H1 (cell line): ENCODE measurements at regions not wholly inside any gene's neighbourhood (a gene's known extent, or its start where the extent isn't known, plus 50 kb on each side); places are given as distances from the start of the nearest gene placed in this dataset.

ENCODE experiments used
- CTCF ChIA-PET: fragments of 300-600 bp; sonication (Branson Sonifier 250); formaldehyde crosslinking; loops from one replicate; lab custom pipeline; 2021; ENCODE audit not compliant: partially characterized antibody; lab: Charles Lee
- POLR2A ChIA-PET: fragments of 300-600 bp; sonication (Branson Sonifier 250); formaldehyde crosslinking; loops from one replicate; lab custom pipeline; 2021; ENCODE audit warnings: inconsistent platforms; ENCODE audit not compliant: partially characterized antibody; lab: Charles Lee
- DNase-seq, 2 experiments: peaks; one replicate each; pipeline versions ENCODE4 v3.0.0 to v3.0.0-alpha.2; 2010 to 2022; ENCODE audit warnings: low spot score in 2 of 2, low read depth in 1 of 2, mixed read lengths in 1 of 2
- FAIRE-seq: peaks from 2 replicates; lab custom pipeline; 2011; peaks lifted over from hg19 to GRCh38; lab: Jason Lieb, UNC
- H2AFZ ChIP-seq: 2 replicates; pipeline ENCODE4 v1.8.1; 2012; ENCODE audit warnings: low read length, inconsistent platforms
- H2AK5ac ChIP-seq: 2 replicates; pipeline ENCODE4 v1.6.1; 2013; ENCODE audit warnings: low read depth, low read length
- H2BK120ac ChIP-seq: replicated peaks from 2 replicates; pipeline ENCODE3; 2013; ENCODE audit warnings: low read depth, low read length, inconsistent platforms
- H2BK12ac ChIP-seq: 2 replicates; pipeline ENCODE4 v1.6.1; 2013; ENCODE audit warnings: low read depth, low read length
- H2BK15ac ChIP-seq: 2 replicates; pipeline ENCODE4 v1.6.1; 2013; ENCODE audit warnings: low read length
- H2BK20ac ChIP-seq: 2 replicates; pipeline ENCODE4 v1.6.1; 2013; ENCODE audit warnings: low read length
- H2BK5ac ChIP-seq: 2 replicates; pipeline ENCODE4 v1.6.1; 2013; ENCODE audit warnings: low read depth, low read length
- H3K14ac ChIP-seq: 2 replicates; pipeline ENCODE4 v1.6.1; 2013; ENCODE audit warnings: inconsistent platforms; ENCODE audit not compliant: insufficient read length
- H3K18ac ChIP-seq: 2 replicates; pipeline ENCODE4 v1.6.1; 2013; ENCODE audit warnings: low read length; ENCODE audit errors: extremely low read depth
- H3K23ac ChIP-seq: 2 replicates; pipeline ENCODE4 v1.6.1; 2013; ENCODE audit warnings: inconsistent platforms; ENCODE audit not compliant: insufficient read length
- H3K23me2 ChIP-seq: 2 replicates; pipeline ENCODE4 v1.6.1; 2013; ENCODE audit warnings: low read depth, low read length
- H3K27ac ChIP-seq: 2 replicates; pipeline ENCODE4 v1.6.1; 2011; ENCODE audit warnings: low read depth, low read length, inconsistent platforms
- H3K27me3 ChIP-seq, 4 experiments: replicated peaks in 1 of 4; 1 replicate in 1 of 4; 2 replicates in 3 of 4; pipeline versions ENCODE4 v1.6.1 to v1.8.1; 2011 to 2013; ENCODE audit warnings: low read length in 3 of 4, mild to moderate bottlenecking in 3 of 4, inconsistent platforms in 2 of 4, mixed read lengths in 2 of 4, moderate library complexity in 1 of 4; ENCODE audit not compliant: control insufficient read depth in 3 of 4, insufficient read depth in 3 of 4; ENCODE audit errors: extremely low read depth in 1 of 4
- H3K36me3 ChIP-seq, 4 experiments: 2 replicates each; pipeline versions ENCODE4 v1.6.1 to v1.8.1; 2011 to 2013; ENCODE audit warnings: mild to moderate bottlenecking in 4 of 4, low read length in 3 of 4, moderate library complexity in 2 of 4, control low read depth in 1 of 4, inconsistent platforms in 1 of 4; ENCODE audit not compliant: insufficient read depth in 4 of 4, control insufficient read depth in 2 of 4
- H3K4ac ChIP-seq: replicated peaks from 2 replicates; pipeline ENCODE3; 2013; ENCODE audit warnings: low read length, low read depth, mixed read lengths, inconsistent platforms; ENCODE audit not compliant: insufficient read length
- H3K4me1 ChIP-seq, 4 experiments: replicated peaks in 1 of 4; 1 replicate in 1 of 4; 2 replicates in 3 of 4; pipeline versions ENCODE4 v1.6.1 to v1.8.1; 2011 to 2013; ENCODE audit warnings: low read length in 3 of 4, inconsistent platforms in 2 of 4, mixed read lengths in 1 of 4; ENCODE audit not compliant: insufficient read depth in 4 of 4, control insufficient read depth in 3 of 4
- H3K4me2 ChIP-seq, 2 experiments: 2 replicates each; pipeline versions ENCODE4 v1.6.1 to v1.8.1; 2011 to 2013; ENCODE audit warnings: low read depth in 2 of 2, low read length in 2 of 2, control low read depth in 1 of 2, inconsistent platforms in 1 of 2, mild to moderate bottlenecking in 1 of 2; ENCODE audit not compliant: insufficient read depth in 1 of 2
- H3K4me3 ChIP-seq, 4 experiments: fragments of 200-600, 300-600 bp in 1 of 4; sonication (generic), shearing (Covaris generic), sonication (Bioruptor Twin) in 1 of 4; 2 replicates each; pipeline versions ENCODE4 v1.5.1 to v1.8.1; 2011 to 2016; ENCODE audit warnings: low read length in 4 of 4, low read depth in 3 of 4, control low read depth in 2 of 4, inconsistent platforms in 2 of 4, mild to moderate bottlenecking in 2 of 4, mixed read lengths in 1 of 4, moderate library complexity in 1 of 4; ENCODE audit not compliant: insufficient read depth in 2 of 4; ENCODE audit errors: extremely low read depth in 1 of 4
- H3K56ac ChIP-seq: replicated peaks from 2 replicates; pipeline ENCODE3; 2013; ENCODE audit warnings: low read depth, mild to moderate bottlenecking, mixed read lengths, low read length, inconsistent platforms; ENCODE audit not compliant: insufficient read length
- H3K79me1 ChIP-seq: 2 replicates; pipeline ENCODE4 v1.6.1; 2013; ENCODE audit warnings: low read depth, low read length, control low read depth
- H3K79me2 ChIP-seq, 2 experiments: 2 replicates each; pipeline versions ENCODE4 v1.6.1 to v1.8.1; 2012 to 2013; ENCODE audit warnings: low read length in 2 of 2, mild to moderate bottlenecking in 2 of 2, inconsistent platforms in 1 of 2; ENCODE audit not compliant: insufficient read depth in 2 of 2, control insufficient read depth in 1 of 2
- H3K9ac ChIP-seq, 4 experiments: replicated peaks in 1 of 4; 1 replicate in 1 of 4; 2 replicates in 3 of 4; pipeline versions ENCODE4 v1.6.1 to v1.8.1; 2011 to 2013; ENCODE audit warnings: low read depth in 3 of 4, low read length in 3 of 4, control low read depth in 2 of 4, mild to moderate bottlenecking in 2 of 4, moderate library complexity in 2 of 4, inconsistent platforms in 1 of 4; ENCODE audit errors: extremely low read depth in 1 of 4
- H3K9me3 ChIP-seq, 2 experiments: 2 replicates each; pipeline versions ENCODE4 v1.6.1 to v1.8.1; 2012 to 2013; ENCODE audit warnings: mild to moderate bottlenecking in 2 of 2, moderate library complexity in 2 of 2, control low read depth in 1 of 2, inconsistent platforms in 1 of 2, low read depth in 1 of 2, low read length in 1 of 2, mixed read lengths in 1 of 2; ENCODE audit not compliant: insufficient read depth in 2 of 2
- H4K20me1 ChIP-seq, 2 experiments: replicated peaks in 1 of 2; 2 replicates each; pipeline versions ENCODE3 to v1.8.1; 2011 to 2013; ENCODE audit warnings: inconsistent platforms in 2 of 2, low read length in 2 of 2, mild to moderate bottlenecking in 1 of 2; ENCODE audit not compliant: insufficient read depth in 2 of 2, control insufficient read depth in 1 of 2
- H4K5ac ChIP-seq: 2 replicates; pipeline ENCODE4 v1.6.1; 2013; ENCODE audit warnings: low read length, low read depth, mixed read lengths, inconsistent platforms; ENCODE audit not compliant: insufficient read length
- H4K8ac ChIP-seq: 2 replicates; pipeline ENCODE4 v1.8.0; 2013; ENCODE audit warnings: mild to moderate bottlenecking, moderate library complexity, low read length, inconsistent platforms; ENCODE audit not compliant: insufficient read depth; ENCODE audit errors: extremely low read depth
- H4K91ac ChIP-seq: replicated peaks from 2 replicates; pipeline ENCODE3; 2013; ENCODE audit warnings: low read length, mixed read lengths, inconsistent platforms; ENCODE audit not compliant: insufficient read length
- CREB1 ChIP-seq: IDR thresholded peaks from 2 replicates; pipeline ENCODE4 v1.6.1; 2012; ENCODE audit warnings: inconsistent platforms
- HDAC6 ChIP-seq: IDR thresholded peaks from one replicate; pipeline ENCODE4 v1.7.1; 2012; ENCODE audit warnings: low read depth, mild to moderate bottlenecking, inconsistent platforms, low read length, moderate library complexity
- JUN ChIP-seq: IDR thresholded peaks from 2 replicates; pipeline ENCODE4 v1.6.1; 2011; ENCODE audit warnings: low read depth, mild to moderate bottlenecking, improper control_type of control experiment, low read length
- KDM1A ChIP-seq: fragments of 200-600, 300-600 bp; sonication (generic); IDR thresholded peaks from 2 replicates; pipeline ENCODE4 v1.7.1; 2016; ENCODE audit warnings: mild to moderate bottlenecking, low read length, borderline replicate concordance
- KDM4A ChIP-seq: IDR thresholded peaks from one replicate; pipeline ENCODE4 v1.7.1; 2012; ENCODE audit warnings: low read depth, mild to moderate bottlenecking, moderate library complexity, low read length, inconsistent platforms; ENCODE audit not compliant: severe bottlenecking
- KDM5A ChIP-seq: fragments of 200-600 bp; IDR thresholded peaks from 2 replicates; pipeline ENCODE4 v1.7.1; 2012; ENCODE audit warnings: mild to moderate bottlenecking, low read length, inconsistent platforms, mixed read lengths
- MAX ChIP-seq: IDR thresholded peaks from 2 replicates; pipeline ENCODE4 v1.6.1; 2012; ENCODE audit warnings: inconsistent platforms
- NANOG ChIP-seq: IDR thresholded peaks from 2 replicates; pipeline ENCODE4 v1.6.1; 2011; ENCODE audit warnings: low read length, low read depth, mild to moderate bottlenecking, inconsistent platforms; ENCODE audit not compliant: insufficient read depth, poor library complexity, severe bottlenecking
- RAD21 ChIP-seq, 2 experiments: IDR thresholded peaks in 1 of 2; conservative IDR thresholded peaks in 1 of 2; 2 replicates each; pipeline ENCODE4 v1.6.1; 2011; ENCODE audit warnings: low read depth in 2 of 2, low read length in 2 of 2, improper control_type of control experiment in 1 of 2, inconsistent platforms in 1 of 2, mild to moderate bottlenecking in 1 of 2, moderate library complexity in 1 of 2
- RXRA ChIP-seq: IDR thresholded peaks from 2 replicates; pipeline ENCODE4 v1.6.1; 2011; ENCODE audit warnings: low read depth, mild to moderate bottlenecking, low read length, moderate library complexity; ENCODE audit not compliant: insufficient read depth
- SIN3A ChIP-seq, 2 experiments: IDR thresholded peaks in 1 of 2; conservative IDR thresholded peaks in 1 of 2; 2 replicates each; pipeline ENCODE4 v1.6.1; 2011 to 2012; ENCODE audit warnings: low read length in 2 of 2, improper control_type of control experiment in 1 of 2, low read depth in 1 of 2, mild to moderate bottlenecking in 1 of 2
- SP1 ChIP-seq: IDR thresholded peaks from 2 replicates; pipeline ENCODE4 v1.6.1; 2011; ENCODE audit warnings: low read depth, low read length
- SP2 ChIP-seq: IDR thresholded peaks from 2 replicates; pipeline ENCODE4 v1.6.1; 2012; ENCODE audit warnings: mild to moderate bottlenecking, low read length, inconsistent platforms
- SUZ12 ChIP-seq: fragments of 200-600 bp; sonication (generic); IDR thresholded peaks from 2 replicates; pipeline ENCODE4 v1.6.1; 2012; ENCODE audit warnings: mild to moderate bottlenecking, inconsistent platforms, low read length, moderate library complexity, mixed read lengths
- WGBS, 2 experiments: shearing (Covaris generic) in 1 of 2; methylation state at CpG; one replicate each; pipeline versions ENCODE4 v1.1.6 to v1.1.7; 2013 to 2015; ENCODE audit warnings: low lambda C conversion rate in 2 of 2, mixed read lengths in 2 of 2, inconsistent platforms in 1 of 2, low coverage in 1 of 2, missing lambda C conversion rate in 1 of 2; ENCODE audit not compliant: insufficient replicate concordance in 2 of 2, insufficient coverage in 1 of 2, insufficient read length in 1 of 2; ENCODE audit errors: extremely low coverage in 1 of 2, missing lambda C conversion rate in 1 of 2; 5-methylcytosine and 5-hydroxymethylcytosine counted together

DNA sequence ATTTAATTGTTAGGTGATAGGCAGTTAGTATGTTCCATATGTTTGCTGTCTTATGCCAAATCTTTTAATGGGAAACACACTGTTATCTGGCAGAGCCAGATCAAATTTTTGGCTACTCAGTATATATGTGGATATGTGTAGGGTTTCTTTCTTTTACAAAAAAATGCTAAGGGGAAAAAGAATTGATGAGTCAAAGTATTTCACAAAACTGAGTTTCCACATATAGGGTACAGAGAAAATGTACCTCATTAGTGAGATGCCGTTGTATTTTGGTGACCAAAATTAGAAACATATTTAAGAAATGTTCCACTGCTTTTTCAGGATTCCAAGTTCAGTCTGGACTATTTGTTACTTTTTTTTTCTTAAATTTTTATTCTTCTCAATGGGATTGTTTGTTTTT is 201.2 kb upstream of the PTGFR start:
- Histone ChIP-seq H2AK5ac (no peak overlapping the region), H2BK15ac (no peak overlapping the region), H3K27ac (no peak overlapping the region), H3K23me2 (no peaks in the 10 kb centered on the region), H3K9me3 (no peaks in the 10 kb centered on the region), H3K36me3 (no peaks in the 10 kb centered on the region), H2BK12ac (no peak overlapping the region), H4K91ac (no peak overlapping the region), H2AFZ (no peak overlapping the region), H4K8ac (no peak overlapping the region), H3K9ac (no peak overlapping the region), H3K18ac (no peak overlapping the region), H4K20me1 (no peaks in the 10 kb centered on the region), H2BK120ac (no peak overlapping the region), H3K4me2 (no peak overlapping the region), H3K4me1 (no peaks in the 10 kb centered on the region), H3K4ac (no peak overlapping the region), H3K4me3 (no peak overlapping the region), H3K14ac (no peak overlapping the region), H2BK5ac (no peak overlapping the region), H3K56ac (no peak overlapping the region), H3K79me1 (no peaks in the 10 kb centered on the region), H3K23ac (no peak overlapping the region), H3K79me2 (no peaks in the 10 kb centered on the region), H4K5ac (no peak overlapping the region), H2BK20ac (no peak overlapping the region), H3K27me3 (no peaks in the 10 kb centered on the region)
- no peak for TF ChIP-seq NANOG
- no peak for TF ChIP-seq SIN3A (conservative IDR thresholded peaks at IDR 0.05 in 1 of 2, IDR thresholded peaks at IDR 0.05 in 1 of 2; ENCODE audit: low read depth in 1 of 2, low read length in 2 of 2)
- no peak for TF ChIP-seq RAD21 (IDR thresholded peaks at IDR 0.05 in 1 of 2, conservative IDR thresholded peaks at IDR 0.05 in 1 of 2; ENCODE audit: low read depth in 2 of 2, low read length in 2 of 2)
- no peak for TF ChIP-seq KDM1A
- no peak for TF ChIP-seq HDAC6
- TF ChIP-seq MAX = no peak
- TF ChIP-seq CREB1 = no peak
- no peak for TF ChIP-seq JUN
- no peak for TF ChIP-seq RXRA
- no peak for TF ChIP-seq KDM5A
- TF ChIP-seq SP2 = no peak
- no peak for TF ChIP-seq SUZ12
- no peak for TF ChIP-seq SP1
- no peak for TF ChIP-seq KDM4A
- POLR2A ChIA-PET = no interaction called here
- FAIRE-seq (no peak), DNase-seq (no peak)
- 90% methylated on average over 1 of the region's 1 CpG; no CpG with 5 or more reads in 1 of the 2 experiments for WGBS, 2 experiments
- CTCF ChIA-PET = no interaction called here
